Lower lobe of right lung (tissue), 2 donors: ENCODE measurements at regions not wholly inside any gene's neighbourhood (a gene's known extent, or its start where the extent isn't known, plus 50 kb on each side); places are given as distances from the start of the nearest gene placed in this dataset.

Source experiments
- ATAC-seq, 2 donors: fragments of 200-7000 bp; cut with Tn5 transposase; one replicate each; pipeline ENCODE4 v1.9.1; 2020 to 2022; ENCODE audit warnings: mild to moderate bottlenecking in 2 of 2, moderate library complexity in 2 of 2
- DNase-seq: peaks from one replicate; pipeline ENCODE4 v3.0.0-alpha.2; 2020
- H3K27ac ChIP-seq: fragments of 200-600 bp; one replicate; pipeline ENCODE4 v1.8.0; 2022
- H3K27me3 ChIP-seq: fragments of 200-600 bp; one replicate; pipeline ENCODE4 v1.8.0; 2022; ENCODE audit warnings: low read depth
- H3K36me3 ChIP-seq: fragments of 200-600 bp; one replicate; pipeline ENCODE4 v1.8.0; 2022; ENCODE audit warnings: mild to moderate bottlenecking
- H3K4me1 ChIP-seq: fragments of 200-600 bp; one replicate; pipeline ENCODE4 v1.8.0; 2022
- H3K4me3 ChIP-seq: fragments of 200-600 bp; one replicate; pipeline ENCODE4 v1.8.0; 2022; ENCODE audit warnings: mild to moderate bottlenecking
- H3K9me3 ChIP-seq: fragments of 200-600 bp; one replicate; pipeline ENCODE4 v1.8.0; 2022
- intact Hi-C: fragments of 100-400 bp; cut with DNase I; formaldehyde crosslinking; loops from one replicate; pipeline ENCODE4 v1.11.0; 2022
- TF ChIP-seq, protein P1 (sequence below): fragments of 200-600 bp; IDR thresholded peaks from one replicate; pipeline ENCODE4 v1.8.0; 2022; ENCODE audit warnings: antibody characterized with exemption, mild to moderate bottlenecking
- donor health status: DM: no; HTN: yes; CAD: no; lungs with severe emphysema.

DNA sequence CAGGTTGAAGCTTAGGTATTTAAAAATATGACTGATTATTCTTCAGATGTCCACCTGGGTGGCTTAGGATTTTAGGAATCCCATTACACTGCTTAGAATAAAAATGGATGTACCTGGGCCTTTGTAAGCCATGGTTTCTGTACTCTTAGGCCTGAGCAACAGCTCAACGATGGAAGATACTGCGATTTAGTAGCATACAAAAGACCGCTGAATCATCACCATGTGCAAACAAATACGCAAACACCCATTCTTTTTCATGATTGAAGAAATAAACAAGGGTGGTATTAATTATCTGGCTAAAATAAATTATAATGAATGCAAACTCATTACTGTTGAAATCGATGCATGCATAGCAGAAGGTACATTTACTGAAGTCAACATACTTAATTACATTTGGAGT, 188.9 kb downstream of the ZNF330 start:
- TF ChIP-seq, protein P1, sequence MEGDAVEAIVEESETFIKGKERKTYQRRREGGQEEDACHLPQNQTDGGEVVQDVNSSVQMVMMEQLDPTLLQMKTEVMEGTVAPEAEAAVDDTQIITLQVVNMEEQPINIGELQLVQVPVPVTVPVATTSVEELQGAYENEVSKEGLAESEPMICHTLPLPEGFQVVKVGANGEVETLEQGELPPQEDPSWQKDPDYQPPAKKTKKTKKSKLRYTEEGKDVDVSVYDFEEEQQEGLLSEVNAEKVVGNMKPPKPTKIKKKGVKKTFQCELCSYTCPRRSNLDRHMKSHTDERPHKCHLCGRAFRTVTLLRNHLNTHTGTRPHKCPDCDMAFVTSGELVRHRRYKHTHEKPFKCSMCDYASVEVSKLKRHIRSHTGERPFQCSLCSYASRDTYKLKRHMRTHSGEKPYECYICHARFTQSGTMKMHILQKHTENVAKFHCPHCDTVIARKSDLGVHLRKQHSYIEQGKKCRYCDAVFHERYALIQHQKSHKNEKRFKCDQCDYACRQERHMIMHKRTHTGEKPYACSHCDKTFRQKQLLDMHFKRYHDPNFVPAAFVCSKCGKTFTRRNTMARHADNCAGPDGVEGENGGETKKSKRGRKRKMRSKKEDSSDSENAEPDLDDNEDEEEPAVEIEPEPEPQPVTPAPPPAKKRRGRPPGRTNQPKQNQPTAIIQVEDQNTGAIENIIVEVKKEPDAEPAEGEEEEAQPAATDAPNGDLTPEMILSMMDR = no peak
- no peak for ATAC-seq
- H3K27ac ChIP-seq = no peak overlapping the region
- H3K4me3 ChIP-seq = no peak overlapping the region
- no peaks in the 10 kb centered on the region for H3K9me3 ChIP-seq
- DNase-seq = no peak
- intact Hi-C loops = no loop called here
- H3K36me3 ChIP-seq = no peaks in the 10 kb centered on the region
- H3K27me3 ChIP-seq = no peaks in the 10 kb centered on the region
- no peaks in the 10 kb centered on the region for H3K4me1 ChIP-seq

DNA sequence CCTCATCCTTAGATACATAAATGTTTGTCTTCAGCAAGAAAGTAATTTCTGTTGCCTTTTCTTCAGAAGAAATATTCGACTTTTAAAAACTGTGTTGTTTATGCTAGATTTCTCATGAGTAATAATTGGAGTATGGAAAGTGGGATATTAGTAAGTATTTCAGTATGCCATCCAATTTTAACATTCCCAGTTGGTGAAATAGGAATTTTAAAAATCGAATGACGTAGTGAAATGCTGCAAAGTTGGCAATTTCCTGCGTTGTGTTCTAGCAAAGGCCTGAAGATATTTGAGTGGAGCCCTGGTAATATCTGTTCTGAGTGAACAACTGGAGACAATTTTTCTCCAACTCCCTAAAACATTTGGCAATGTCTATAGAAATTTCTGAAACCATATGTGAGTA, 190.1 kb downstream of the ZNF330 start:
- H3K36me3 ChIP-seq = no peaks in the 10 kb centered on the region
- H3K27ac ChIP-seq = no peak overlapping the region
- no peak overlapping the region for H3K4me3 ChIP-seq
- ATAC-seq (no peak), DNase-seq (no peak)
- intact Hi-C loops = no loop called here
- no peaks in the 10 kb centered on the region for H3K9me3 ChIP-seq
- no peaks in the 10 kb centered on the region for H3K27me3 ChIP-seq
- no peaks in the 10 kb centered on the region for H3K4me1 ChIP-seq
- TF ChIP-seq, protein P1 = no peak

DNA sequence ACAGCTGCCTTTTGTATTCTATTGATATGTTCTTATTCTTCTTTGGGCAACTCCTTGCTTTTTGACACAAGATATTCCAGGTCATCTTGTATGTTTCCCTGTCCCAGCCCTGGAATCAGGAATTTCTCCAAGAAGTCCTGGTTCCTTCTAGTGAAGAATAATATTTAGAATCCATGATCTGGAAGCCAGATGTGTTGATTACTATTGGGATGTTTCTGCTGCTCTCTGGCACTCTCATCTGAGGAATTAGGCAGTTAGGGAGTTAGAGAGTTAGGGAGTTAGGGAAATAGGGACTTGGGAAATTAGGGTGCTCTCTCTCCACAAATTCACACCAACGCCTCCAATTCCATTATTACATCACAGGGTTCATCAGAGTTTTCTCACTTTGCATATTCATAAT, 191.2 kb downstream of the ZNF330 start:
- Histone ChIP-seq H3K27ac (no peak overlapping the region), H3K27me3 (no peaks in the 10 kb centered on the region), H3K9me3 (no peaks in the 10 kb centered on the region), H3K4me1 (no peaks in the 10 kb centered on the region), H3K4me3 (no peak overlapping the region), H3K36me3 (no peaks in the 10 kb centered on the region)
- ATAC-seq (no peak), DNase-seq (no peak)
- TF ChIP-seq, protein P1 = no peak
- intact Hi-C loops = no loop called here

DNA sequence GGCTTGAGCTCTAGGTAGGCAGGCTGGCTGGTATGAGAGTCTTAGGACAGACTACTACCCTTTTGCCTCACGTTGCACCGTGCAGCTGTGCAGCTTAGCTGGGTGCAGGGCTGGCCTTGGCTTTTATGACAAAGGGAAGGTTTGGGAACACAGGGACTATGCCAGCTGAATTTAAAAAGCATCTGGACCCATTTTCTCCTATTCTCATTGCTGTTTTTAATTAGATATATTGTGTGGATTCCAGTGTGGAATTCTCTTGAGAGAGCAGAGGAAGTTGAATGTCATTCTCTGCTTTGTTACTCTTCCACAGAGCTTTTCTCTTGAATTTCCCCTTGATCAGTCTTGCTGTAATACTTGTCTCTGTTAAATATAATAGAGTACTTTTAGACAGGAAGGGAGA, 192.7 kb downstream of the ZNF330 start:
- ATAC-seq (no peak), DNase-seq (no peak)
- intact Hi-C loops = no loop called here
- Histone ChIP-seq H3K27me3 (no peaks in the 10 kb centered on the region), H3K4me1 (no peaks in the 10 kb centered on the region), H3K27ac (no peak overlapping the region), H3K4me3 (no peak overlapping the region), H3K9me3 (no peaks in the 10 kb centered on the region), H3K36me3 (no peaks in the 10 kb centered on the region)
- TF ChIP-seq, protein P1 = no peak

DNA sequence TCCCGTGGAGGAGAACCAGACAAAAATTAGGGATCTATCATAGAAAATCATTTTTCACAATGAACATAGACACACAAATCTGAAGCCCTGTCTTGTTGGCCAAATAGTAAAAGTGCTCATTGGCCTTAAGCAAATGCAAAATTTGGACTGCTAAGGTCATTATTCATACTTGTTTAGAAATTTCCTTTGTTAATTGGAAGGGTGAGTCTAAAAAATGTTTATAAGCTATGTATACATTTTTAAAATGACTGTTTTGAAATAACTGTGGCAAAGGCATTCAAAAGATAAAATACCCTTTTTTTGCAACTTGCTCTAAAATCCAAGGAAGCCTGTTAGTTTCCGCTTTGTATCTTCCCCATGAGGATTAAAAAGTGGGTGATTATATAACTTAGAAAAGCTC, 195.0 kb downstream of the ZNF330 start:
- Histone ChIP-seq H3K27ac (no peak overlapping the region), H3K4me1 (no peaks in the 10 kb centered on the region), H3K36me3 (no peaks in the 10 kb centered on the region), H3K4me3 (no peak overlapping the region), H3K9me3 (no peaks in the 10 kb centered on the region), H3K27me3 (no peaks in the 10 kb centered on the region)
- intact Hi-C loops = no loop called here
- TF ChIP-seq, protein P1 = no peak
- ATAC-seq (no peak), DNase-seq (no peak)

DNA sequence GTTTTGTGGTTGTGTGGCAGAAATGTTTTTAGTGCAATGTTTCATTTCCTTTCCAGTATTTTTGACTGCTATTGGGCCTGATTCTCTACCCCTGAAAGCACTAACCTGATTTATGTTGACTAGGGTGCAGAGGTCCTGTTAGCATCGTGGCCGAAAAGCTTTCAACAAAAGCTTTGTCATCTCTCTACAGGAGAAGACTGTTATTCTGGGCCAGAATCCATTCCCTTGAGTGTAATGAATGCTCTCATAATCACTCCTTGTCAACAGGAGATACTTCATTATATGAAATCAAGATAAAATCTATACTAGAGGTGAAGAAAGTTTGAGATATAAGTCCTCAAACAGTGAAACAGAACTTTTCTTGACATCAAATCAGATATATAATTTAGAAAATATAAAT, 195.5 kb downstream of the ZNF330 start:
- ATAC-seq = no peak
- intact Hi-C loops = no loop called here
- Histone ChIP-seq H3K27ac (no peak overlapping the region), H3K27me3 (no peaks in the 10 kb centered on the region), H3K4me1 (no peaks in the 10 kb centered on the region), H3K9me3 (no peaks in the 10 kb centered on the region), H3K4me3 (no peak overlapping the region), H3K36me3 (no peaks in the 10 kb centered on the region)
- DNase-seq = no peak
- TF ChIP-seq, protein P1 = no peak
